ENCODE measurements at regions not wholly inside any gene's neighbourhood (a gene's known extent, or its start where the extent isn't known, plus 50 kb on each side); places are given as distances from the start of the nearest gene placed in this dataset.

DNA sequence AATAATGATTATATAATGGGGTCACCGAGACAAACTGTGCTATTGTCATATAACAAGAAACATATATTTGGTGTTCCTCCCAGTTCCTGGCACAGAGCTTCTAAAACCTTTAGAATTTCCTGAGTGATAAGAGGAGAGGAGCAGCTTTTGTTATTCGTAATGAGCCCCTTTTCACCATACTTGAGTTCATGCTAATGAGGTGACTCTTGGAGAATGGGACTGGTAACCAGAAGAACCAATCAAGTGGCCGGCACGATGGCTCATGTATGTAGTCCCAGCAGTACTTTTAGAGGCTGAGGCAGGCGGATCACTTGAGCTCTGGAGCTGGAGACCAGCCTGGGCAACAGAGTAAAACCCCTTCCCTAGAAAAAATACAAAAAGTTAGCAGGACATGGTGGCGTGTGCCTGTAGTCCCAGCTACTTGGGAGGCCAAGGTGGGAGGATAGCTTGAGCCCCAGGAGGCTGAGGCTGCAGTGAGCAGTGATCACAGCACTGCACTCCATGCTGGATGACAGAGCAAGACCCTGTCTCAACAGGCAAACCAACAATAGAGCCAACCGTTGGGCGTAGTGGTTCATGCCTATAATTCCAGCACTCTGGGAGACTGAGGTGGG lies 62.7 kb upstream of the FTH1 start:
- no peak for DNase-seq (ENCODE audit: low read depth in 3 of 3)

DNA sequence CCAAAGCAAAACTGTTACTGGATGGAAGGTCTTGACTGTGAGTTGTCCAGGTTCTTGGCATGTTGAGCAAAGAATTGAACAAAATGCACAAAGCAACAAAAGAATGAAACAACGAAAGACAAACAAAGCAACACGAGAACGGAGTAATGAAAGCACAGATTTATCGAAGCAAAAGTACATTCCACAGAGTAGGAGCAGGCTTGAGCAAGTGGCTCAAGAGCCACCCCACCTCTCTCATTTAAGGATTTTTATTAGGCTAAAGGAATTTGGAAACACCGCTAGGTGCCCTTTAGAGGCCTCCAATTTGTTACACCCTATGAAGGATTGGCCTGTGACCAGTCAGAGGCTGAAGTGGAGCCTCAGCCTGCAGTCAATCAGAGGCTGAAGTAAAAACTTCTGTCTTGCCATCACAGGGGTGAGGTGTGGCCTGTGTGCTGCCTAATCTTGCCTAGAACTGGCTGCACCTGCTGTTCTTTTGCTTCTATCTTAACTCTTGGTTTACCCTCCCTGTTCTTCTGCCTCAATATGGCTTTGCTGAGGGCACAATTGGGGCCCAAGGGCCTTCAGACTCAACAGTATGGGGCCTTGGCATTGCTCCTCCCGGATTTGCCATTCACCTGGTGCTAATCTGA lies 59.4 kb upstream of the FTH1 start:
- DNase-seq (ENCODE audit: low read depth in 3 of 3): no peak

DNA sequence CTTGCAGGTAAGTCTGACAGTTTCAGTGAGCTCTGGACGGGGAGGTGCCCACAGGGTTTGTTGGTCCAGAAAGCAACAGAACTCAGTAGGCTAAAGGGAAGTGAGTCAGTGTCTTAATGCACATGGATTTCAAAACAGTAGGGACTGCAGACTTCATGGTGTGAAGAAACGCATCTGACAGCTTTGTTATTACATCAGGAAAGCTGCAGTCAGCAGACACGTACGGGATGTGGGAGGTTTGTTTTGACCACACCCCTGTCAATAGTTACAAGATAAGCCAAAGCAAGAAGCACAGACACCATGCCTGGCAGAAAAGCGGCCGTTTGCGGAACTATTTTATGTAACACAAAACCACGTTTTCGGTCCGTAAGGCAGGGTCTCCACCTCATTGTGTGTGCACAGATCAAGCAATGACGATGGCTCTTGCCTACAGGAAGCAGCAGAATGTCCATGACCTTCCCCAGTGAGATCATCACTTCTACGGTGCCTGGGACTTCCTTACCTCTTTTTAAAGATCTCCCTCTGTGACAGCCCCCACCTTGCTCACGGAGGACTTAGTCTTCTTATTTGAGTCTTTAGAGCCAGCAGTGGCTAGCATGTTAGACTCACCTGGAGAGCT lies 58.2 kb upstream of the FTH1 start:
- peak; percentile 18 to 30 (median 23) for DNase-seq (ENCODE audit: low read depth in 3 of 3)

DNA sequence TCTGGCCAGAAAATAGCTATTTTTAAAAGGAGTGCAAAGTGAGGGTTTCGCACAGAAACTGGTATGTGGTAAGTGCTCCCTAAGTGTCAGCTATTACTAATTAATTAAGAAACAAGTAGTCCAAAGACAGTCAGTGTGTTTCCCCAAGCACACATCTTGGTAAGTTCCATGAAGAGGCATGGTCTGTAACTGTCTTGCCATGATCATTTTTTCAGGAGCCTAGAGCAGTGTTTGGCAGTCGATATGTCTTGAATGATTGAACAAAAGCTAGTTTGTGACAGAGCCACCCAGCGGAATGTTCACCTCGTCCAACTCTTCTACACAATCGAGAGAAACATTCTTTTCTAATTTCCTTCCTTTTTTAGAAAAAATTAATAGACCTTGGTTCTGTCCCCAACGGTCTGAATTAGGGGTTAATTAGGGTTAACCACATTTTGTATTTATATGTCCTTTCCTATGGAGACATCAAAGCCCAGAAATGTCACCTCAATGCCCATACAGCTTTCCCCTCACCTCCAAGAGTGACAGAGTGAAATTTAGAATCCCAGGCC lies 57.6 kb upstream of the FTH1 start:
- DNase-seq (ENCODE audit: low read depth in 3 of 3): no peak

DNA sequence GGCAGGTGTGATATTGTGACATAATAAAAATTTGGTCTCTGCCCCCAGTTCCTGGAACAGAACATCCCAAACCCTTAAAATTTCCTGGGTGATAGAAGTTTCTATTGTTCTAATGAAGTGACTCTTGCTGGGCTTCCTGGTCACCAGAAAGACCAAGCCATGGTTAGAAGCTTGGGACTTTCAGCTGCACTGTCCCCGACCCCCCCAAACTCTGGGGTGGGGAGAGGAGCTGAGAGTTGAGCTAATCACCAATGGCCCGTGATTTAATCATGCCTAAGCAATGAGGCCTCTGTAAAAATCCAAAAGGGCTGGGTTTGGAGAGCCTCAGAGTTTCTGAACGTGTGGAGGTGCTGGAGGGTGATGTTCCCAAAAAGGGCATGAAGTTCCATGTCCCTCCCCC lies 54.8 kb upstream of the FTH1 start:
- no peak for DNase-seq (ENCODE audit: low read depth in 3 of 3)

DNA sequence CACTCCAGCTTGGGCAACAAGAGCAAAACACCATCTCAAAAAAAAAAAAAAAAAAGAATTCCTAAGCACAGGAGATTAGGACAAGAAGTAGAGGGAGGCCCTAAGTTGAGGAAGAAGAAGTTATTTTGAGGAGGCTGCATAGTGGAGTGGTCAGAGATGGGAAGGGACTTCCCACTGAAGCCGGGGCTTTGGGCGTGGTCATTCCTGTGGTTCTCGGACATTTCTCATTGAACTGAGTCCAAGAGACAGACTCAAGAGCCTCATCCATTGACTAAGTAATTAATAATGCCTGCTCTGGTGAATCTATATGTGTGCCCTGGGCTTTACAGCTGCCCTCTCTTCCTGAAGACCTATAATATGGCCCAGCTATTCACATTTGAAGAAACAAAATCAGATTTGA lies 53.2 kb upstream of the FTH1 start:
- no peak for DNase-seq (ENCODE audit: low read depth in 3 of 3)

DNA sequence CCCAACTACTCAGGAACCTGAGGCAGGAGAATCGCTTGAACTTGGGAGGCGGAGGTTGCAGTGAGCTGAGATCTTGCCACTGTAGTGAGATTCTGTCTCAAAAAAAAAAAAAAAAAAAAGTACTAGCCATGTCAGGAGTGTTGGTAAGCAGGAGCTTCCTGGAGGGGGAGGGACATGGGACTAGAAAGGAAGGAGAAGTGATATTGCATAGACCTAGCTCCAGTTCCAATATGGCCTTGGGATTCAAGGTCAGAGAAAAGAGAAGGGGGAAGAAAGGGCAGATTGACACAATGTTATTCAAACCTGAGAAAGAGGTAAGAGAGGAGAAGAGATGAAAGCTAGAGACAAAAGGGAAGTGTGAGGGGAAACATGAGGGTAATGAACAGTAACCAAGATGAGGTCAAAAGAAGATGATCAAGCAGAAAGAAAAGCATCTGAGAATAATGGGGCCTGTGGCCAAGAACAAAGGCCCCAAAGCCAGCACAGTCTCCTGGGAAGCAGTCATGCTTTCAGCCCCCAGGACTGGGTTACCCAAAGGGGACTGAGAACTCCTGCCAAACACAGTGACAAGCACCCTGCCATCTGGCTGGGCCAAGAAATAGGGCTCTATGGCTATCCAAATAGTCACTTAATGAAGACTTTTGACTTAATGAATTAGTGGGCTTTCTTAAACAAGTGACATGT lies 51.7 kb upstream of the FTH1 start:
- DNase-seq (ENCODE audit: low read depth in 3 of 3): no peak

DNA sequence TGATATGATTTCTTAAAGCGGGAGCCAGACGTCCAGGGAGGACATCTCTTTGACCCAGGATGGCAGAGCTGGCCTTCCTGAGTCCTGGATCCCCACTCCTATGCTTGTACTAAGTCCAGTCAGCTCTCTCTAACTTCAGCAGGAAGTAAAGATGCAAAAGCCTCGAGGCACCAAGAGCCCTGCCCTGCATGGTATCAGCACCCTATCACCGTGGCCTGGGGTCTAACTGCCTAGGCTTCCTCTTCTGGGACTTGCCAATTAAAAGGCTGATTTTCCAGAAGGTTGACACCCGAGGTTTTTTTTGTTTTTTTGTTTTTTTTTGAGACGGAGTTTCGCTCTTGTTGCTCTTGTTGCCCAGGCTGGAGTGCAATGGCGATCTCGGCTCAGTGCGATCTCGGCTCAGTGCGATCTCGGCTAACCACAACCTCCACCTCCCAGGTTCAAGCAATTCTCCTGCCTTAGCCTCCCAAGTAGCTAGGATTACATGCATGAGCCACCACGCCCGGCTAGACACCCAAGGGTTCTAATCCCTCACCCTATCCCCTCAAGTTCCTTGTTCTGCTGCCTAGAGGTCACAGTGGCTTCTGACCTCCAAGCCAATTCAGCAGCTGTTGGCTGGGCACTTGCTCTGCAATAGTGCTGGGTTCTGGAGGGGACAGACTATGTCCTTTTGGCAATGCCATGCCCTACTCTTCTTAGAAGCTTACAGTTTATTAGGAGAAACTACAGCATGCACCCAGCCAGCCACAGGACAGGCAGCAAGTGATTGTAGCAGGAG lies 50.6 kb upstream of the FTH1 start:
- no peak for DNase-seq (ENCODE audit: low read depth in 3 of 3)
